Stimulated activated CD4-positive, alpha-beta T cell treated with anti-CD3 and anti-CD28 coated beads, Interleukin-4, amount 100 ng/mL, for 4 hours (primary cell): ENCODE measurements at regions not wholly inside any gene's neighbourhood (a gene's known extent, or its start where the extent isn't known, plus 50 kb on each side); places are given as distances from the start of the nearest gene placed in this dataset.
"Not testable (repeated sequence)": the region's sequence is repeated elsewhere in the genome, so short reads cannot be mapped to it uniquely, and the experiment has no call there.

Experiments used
- DNase-seq, 2 experiments: peaks; one replicate each; pipeline ENCODE4 v3.0.0-alpha.2; 2020

- DNase-seq = no peak
These were observed 85.5 kb upstream of the S1PR1 start for GRCh38 chr1:101151286-101151685.

- no peak for DNase-seq
These were observed 86.1 kb upstream of the S1PR1 start for GRCh38 chr1:101150670-101151069.

DNA sequence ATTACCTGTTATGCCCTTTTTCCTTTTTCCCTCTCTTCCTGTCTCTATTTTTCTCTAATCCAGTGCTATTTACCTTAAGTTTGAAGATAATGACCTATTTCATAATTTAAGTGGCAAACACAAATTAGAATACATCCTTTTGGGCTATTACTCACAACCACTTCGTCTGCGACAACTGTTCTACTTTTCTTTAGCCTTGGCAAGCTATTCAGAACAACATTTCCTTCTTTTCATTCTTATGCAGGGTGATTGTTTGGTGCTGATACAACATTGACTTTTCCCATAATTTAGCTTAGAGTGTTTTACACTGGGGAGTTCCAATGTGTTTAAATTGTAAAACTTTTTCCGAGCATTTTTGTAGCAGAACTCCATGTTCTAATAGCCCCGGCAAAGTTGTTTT lies 86.6 kb upstream of the S1PR1 start:
- DNase-seq = no peak

- no peak for DNase-seq
These were observed 87.8 kb upstream of the S1PR1 start for GRCh38 chr1:101148980-101149379.

- DNase-seq = no peak
These were observed 89.4 kb upstream of the S1PR1 start for GRCh38 chr1:101147381-101147780.

DNA sequence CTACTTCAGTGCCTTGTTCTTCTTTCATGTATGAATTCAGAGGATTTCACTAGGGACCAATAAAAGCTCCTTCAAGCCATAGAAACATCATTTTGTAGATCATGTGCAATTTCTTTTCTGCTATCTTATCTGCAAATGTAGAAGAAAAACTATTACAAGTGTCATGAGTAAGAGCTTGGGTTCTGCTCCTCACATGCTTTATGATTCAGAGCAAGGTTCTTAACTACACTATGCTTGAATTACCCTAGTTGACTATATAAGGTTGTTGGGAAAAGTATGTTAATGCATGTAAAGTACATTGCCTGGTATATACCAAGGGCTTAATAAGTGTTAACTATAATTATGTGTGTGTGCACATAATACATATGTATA lies 91.4 kb upstream of the S1PR1 start:
- no peak for DNase-seq

GRCh38 chr1:101144671-101145448 lies 92.0 kb upstream of the S1PR1 start:
- no peak for DNase-seq

- no peak for DNase-seq
These were observed 94.6 kb upstream of the S1PR1 start for GRCh38 chr1:101142244-101142643.

GRCh38 chr1:101141376-101141775 lies 95.4 kb upstream of the S1PR1 start:
- DNase-seq = no peak

DNA sequence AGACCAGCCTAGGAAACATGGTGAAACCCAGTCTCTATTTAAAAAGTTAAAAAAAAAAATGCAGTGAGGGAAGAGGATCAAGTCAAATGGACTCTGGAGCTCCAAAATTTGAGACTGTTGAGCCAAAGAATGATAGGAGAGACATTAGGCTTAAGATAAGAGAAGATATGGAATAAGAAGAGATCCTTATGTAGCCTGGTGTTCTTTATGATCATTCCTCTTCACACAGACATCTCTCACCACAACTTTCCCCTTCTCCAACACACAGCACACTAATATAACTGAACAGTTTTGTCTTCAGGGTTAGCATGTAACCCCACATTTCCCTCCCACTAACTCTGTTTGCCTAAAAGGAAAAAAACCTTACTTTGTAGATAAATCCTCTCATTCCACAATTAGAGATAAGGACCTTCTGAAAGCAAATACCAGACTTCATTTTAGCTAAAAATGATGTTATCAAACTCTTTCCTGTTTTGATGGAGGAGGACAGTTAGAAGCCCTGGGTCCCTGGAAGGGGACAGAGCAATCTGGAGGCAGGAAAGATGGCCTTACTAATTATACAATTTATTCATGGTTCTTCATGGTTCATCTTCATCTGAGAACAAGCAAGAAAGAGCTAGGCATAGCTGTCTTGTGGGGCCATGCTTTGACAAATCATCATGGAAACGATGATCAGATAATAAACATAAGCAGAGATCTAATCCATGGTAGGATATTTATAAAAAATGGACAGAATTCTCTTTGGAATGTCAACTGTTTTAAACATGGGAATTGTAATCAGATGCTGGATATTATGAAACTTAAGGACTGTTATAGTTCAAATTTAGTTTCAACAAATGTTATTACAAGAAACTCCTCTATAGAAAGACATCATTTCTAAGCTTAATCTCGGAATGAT lies 96.7 kb upstream of the S1PR1 start:
- DNase-seq = no peak

DNA sequence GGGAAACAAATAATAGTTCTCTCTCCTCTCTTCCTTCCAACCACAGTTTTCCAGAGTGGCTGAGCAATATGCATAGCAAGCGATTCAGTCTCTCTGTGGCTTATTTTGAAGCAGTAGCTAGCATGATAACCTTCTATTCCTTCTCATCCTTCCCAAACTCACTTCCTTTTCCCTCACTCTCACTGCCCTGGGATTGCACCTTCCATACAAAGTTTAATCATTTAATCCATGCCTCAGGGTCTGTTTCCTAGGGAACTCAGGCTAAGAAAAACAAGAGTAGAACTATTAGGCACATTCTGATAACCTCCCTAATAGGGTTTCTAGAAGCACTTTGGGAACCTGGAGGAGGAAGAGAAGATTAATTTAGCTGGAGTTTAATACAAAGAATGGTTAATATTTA lies 97.7 kb upstream of the S1PR1 start:
- DNase-seq = no peak

- no peak for DNase-seq
These were observed 99.4 kb upstream of the S1PR1 start for GRCh38 chr1:101137144-101138126.

- DNase-seq = peak in 1 of 2 experiments; percentile 13
These were observed 100.1 kb upstream of the S1PR1 start for GRCh38 chr1:101136739-101137138.

DNA sequence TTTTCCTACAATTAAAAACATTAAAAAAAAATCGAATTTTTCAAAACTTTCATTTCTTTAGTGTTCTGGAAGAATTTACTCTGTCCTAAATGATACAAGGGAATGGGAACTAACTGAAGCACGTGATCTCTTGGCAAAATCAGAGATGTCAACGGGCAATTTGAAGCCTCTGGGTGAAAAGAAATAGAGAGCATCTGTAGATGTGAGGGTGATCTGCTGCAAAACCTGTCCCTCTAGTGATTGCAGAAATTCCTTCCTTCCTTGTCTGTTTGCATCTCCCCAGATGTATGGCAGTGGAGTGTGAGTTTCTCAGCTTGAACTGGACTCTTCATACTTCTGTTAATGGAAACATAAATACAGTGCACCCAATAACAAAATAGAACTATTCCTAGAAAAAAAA lies 100.5 kb upstream of the S1PR1 start:
- no peak for DNase-seq

DNA sequence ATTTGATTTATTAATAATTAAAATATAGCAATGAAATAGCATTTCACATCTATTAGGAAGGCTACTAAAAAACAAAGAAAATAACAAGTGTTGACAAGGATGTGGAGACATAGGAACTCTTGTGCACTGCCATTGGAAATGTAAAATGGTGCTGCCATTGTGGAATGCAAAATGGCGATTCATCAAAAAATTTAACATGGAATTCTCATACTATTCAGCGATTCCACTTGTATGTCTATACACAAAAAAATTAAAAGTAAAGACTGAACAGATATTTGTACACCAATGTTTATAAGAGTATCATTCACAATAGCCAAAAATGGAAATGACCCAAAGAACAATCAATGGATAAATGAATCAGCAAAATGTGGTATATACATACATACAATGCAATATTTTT lies 101.3 kb upstream of the S1PR1 start:
- no peak for DNase-seq

DNA sequence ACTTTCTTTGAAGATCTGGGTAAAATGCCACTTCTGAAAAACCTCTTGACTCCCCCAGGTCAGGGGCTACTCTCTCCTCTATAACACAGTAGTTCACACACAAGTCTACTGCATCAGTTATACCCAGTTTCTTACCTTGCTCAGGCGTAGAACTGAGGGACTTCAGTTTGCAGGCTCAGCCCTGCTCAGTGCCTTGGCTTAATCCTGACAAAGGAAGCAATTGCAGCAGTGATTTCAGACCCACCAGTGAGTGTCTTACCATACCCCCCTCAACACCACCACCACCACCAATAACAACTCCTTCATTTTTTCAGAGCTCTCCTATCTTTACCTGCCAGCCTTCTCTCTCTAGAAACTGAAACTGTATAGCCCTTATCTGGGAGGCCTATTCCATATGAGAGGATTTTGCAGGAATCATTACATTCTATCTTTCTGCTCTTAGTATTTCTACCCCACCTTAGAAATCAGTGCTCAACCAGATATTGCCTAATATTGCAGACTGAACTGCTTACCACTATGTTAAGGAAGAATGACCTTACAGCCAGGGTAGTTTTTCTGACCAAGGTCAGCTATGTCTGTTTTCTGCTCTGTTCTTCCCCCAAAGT lies 105.5 kb upstream of the S1PR1 start:
- DNase-seq = no peak

DNA sequence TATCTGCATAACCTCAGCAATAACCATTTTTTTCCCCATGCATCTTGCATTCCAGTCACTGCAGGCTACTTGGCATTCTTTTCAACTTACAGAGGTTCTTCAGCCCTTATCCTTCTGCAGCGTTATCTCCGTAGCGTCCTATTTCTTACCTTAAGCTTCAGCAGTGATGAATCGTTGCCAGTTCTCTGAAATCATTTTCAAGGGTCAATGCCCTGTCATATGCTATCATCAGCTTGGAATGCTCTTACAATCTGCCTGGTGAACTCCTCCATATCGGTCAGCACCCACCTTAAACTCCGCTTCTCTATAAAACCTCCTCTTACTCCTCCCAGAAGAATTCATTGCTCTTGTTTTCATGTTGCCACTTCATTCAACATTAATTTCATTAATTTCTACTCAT lies 105.1 kb upstream of the DPH5 start:
- DNase-seq = no peak

DNA sequence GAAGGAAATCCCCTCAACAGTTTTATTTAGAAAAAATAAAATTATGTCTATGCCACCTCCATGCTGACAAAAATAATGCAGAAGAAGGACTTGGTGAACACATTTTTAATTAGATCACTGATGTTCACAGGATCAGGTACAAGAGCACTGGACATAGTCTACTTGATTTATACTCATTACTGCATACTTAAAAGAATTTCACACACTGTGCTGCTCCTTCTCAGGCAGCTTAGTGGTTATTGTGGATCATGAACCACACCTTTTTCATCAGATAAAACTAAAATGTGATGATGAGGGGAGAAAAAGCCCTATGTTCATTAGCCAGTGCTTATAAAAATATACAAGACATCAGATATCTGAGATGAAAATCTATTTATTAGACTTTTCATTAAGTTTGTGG lies 103.3 kb upstream of the DPH5 start:
- DNase-seq = no peak

GRCh38 chr1:101128211-101128727 lies 102.7 kb upstream of the DPH5 start:
- no peak for DNase-seq

DNA sequence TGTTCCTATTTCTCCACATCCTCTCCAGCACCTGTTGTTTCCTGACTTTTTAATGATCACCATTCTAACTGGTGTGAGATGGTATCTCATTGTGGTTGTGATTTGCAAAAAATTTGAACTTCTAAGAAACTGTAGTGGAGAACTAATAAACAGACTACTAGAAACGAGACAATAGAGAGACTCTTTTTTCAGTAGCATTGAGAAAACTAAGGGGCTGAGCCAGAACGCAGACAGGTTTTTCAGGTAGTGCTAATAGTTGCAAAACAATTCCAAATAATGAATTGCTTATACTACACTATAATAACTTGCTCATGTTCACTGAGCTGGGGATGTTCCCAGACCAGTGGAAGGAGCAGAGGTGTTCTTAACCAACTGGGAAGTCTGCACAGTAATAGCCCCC lies 98.8 kb upstream of the DPH5 start:
- no peak for DNase-seq

- not testable (repeated sequence) for DNase-seq
These were observed 98.3 kb upstream of the DPH5 start for GRCh38 chr1:101123904-101124303.

DNA sequence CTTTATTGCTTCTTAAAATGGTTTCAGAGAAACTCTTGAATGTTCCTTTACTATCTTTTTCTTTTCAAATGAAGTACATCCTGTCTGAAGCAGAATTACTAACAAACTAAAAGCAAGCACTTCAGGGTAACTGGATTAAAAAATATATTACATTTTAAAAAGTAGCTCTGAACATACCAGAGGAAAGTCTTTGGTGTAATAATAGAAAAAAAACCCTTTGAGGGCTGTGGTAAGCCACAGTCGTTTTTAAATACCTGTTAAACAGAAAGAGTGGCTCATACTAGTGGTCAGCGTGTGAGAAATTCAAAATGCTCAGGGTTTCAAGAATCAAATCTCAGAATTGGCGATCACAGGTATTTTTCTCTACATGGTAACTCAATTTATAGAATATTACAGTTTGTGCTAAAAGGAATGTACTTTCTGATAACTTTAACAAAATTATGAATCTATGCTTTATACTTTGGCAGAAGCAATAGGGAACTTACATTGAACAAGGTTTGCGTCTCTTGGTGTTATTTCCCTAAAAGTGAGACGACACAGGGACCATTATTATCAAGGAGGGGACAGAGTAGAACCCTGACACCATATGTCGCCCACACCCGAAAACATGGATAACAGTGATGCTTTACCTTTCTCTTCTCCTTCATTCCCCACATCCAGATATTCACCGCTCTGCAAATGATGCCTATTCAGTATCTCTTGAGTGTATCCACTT lies 97.0 kb upstream of the DPH5 start:
- DNase-seq = no peak
